Erythroblast (primary cell): ENCODE measurements at regions not wholly inside any gene's neighbourhood (a gene's known extent, or its start where the extent isn't known, plus 50 kb on each side); places are given as distances from the start of the nearest gene placed in this dataset.

Experiments used
- GATA1 ChIP-seq: IDR thresholded peaks from 2 replicates; pipeline ENCODE4 v1.6.1; 2011; ENCODE audit warnings: low read depth, mild to moderate bottlenecking, control low read depth, low read length, moderate library complexity
- POLR2A ChIP-seq: IDR thresholded peaks from 2 replicates; pipeline ENCODE4 v1.6.1; 2011; ENCODE audit warnings: mild to moderate bottlenecking, low read length

GRCh38 chr12:127963933-127964332, 303.0 kb upstream of the TMEM132C start:
- TF ChIP-seq POLR2A: no peak
- TF ChIP-seq GATA1: no peak
